ENCODE measurements at regions not wholly inside any gene's neighbourhood (a gene's known extent, or its start where the extent isn't known, plus 50 kb on each side); places are given as distances from the start of the nearest gene placed in this dataset.
A peak's percentile ranks its signal among the peaks of the same experiment; 100 is the strongest.

- DNase-seq (ENCODE audit: low spot score) = peak; percentile 44
Observed at GRCh38 chr5:84487963-84488362, 103.3 kb upstream of the EDIL3 start.

GRCh38 chr5:84480873-84481637 lies 96.4 kb upstream of the EDIL3 start:
- DNase-seq (ENCODE audit: low spot score) = no peak

GRCh38 chr5:84478603-84479002 lies 93.9 kb upstream of the EDIL3 start:
- DNase-seq (ENCODE audit: low spot score) = no peak

- DNase-seq (ENCODE audit: low spot score) = no peak
Observed at GRCh38 chr5:84477485-84477884, 92.8 kb upstream of the EDIL3 start.

- DNase-seq (ENCODE audit: low spot score) = no peak
Observed at GRCh38 chr5:84474126-84474525, 89.4 kb upstream of the EDIL3 start.

- DNase-seq (ENCODE audit: low spot score) = no peak
Observed at GRCh38 chr5:84453405-84453804, 68.7 kb upstream of the EDIL3 start.

- DNase-seq (ENCODE audit: low spot score) = no peak
Observed at GRCh38 chr5:84450617-84451414, 66.1 kb upstream of the EDIL3 start.

GRCh38 chr5:84445049-84445685 lies 60.5 kb upstream of the EDIL3 start:
- DNase-seq (ENCODE audit: low spot score) = no peak

GRCh38 chr5:84438456-84438855 lies 53.8 kb upstream of the EDIL3 start:
- no peak for DNase-seq (ENCODE audit: low spot score)

- DNase-seq (ENCODE audit: low spot score) = peak; percentile 83
Observed at GRCh38 chr5:84437673-84438315, 53.1 kb upstream of the EDIL3 start.

GRCh38 chr5:84436866-84437265 lies 52.2 kb upstream of the EDIL3 start:
- peak; percentile 33 for DNase-seq (ENCODE audit: low spot score)

GRCh38 chr5:84435861-84436346 lies 51.2 kb upstream of the EDIL3 start:
- DNase-seq (ENCODE audit: low spot score) = peak; percentile 85

All from H4 (cell line).